Pons (tissue), 1 donor: ENCODE measurements at regions not wholly inside any gene's neighbourhood (a gene's known extent, or its start where the extent isn't known, plus 50 kb on each side); places are given as distances from the start of the nearest gene placed in this dataset.

Experiments used
- DNase-seq: peaks from one replicate; pipeline ENCODE4 v3.0.0-alpha.2; 2016; ENCODE audit warnings: low spot score

DNA sequence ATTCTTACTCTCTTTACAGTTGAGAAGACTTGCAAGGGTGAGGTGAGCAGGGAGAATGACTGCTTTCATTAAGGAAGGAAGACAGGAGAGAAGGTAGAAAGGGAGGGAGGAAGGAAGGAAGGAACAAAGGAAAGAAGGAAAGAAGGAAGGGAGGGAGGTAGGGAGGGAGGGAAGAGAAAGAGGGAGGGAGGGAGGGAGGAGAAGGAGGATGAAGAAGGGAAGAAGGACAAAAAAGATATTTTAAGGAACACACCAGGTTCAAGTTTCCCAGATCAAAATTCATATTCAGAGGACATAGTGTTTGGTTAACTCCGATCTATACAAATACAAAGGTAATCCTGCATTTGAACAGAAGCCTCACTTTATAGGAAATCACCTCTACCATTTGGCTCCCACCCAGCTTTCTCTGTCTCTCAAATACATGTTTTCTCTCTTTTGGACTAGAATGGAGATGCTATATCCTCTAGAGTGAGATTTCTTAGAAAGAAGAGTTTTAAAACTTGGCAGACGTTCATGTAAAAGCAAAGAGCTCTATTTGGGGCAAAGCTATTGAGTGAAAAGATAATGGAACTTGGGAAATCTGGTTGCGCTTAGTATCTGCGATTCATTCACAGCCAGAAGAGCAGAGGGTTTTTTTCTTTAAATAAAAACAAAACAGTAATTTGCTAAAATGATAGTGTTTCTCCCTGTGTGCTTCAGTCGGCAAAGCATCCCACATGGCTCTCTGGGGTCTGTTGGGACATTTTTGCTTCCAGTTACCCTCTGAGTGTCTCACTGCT, 261.9 kb upstream of the LYZL1 start:
- no peak for DNase-seq

DNA sequence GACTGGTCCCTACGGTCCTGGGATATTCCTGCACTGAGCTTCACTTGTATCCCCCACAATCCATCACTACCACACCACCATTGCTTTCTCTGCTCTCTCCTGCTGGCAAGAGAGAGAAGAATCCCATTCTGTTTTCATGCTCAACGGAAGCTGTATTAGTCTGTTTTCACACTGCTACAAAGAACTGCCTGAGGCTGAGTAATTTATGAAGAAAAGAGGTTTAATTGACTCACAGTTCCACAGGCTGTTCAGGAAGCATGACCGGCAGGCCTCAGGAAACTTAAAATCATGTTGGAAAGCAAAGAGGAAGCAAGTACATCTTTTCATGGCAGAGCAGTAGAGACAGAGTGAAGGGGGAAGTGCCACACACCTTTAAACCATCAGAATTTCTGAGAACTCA, 260.4 kb upstream of the LYZL1 start:
- DNase-seq, result no peak

DNA sequence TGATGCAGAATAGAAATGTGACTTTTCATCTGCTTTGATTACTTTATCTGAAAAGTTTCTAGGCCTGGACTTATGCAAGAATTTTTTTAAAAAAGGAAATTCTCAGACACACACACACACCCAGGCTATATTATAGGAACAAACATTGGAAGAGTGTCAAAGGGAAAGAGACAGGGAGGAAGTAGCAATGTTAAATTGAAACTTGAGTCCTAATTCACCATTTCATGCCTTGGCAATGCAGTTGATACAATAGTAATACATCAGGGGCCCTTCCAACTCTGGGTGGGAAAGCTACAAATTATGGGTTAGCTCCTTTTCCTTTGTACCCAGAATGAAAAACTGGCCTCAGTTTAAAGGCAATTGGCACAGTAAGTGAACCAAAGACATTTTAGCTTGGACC, 258.0 kb upstream of the LYZL1 start:
- DNase-seq, result no peak

DNA sequence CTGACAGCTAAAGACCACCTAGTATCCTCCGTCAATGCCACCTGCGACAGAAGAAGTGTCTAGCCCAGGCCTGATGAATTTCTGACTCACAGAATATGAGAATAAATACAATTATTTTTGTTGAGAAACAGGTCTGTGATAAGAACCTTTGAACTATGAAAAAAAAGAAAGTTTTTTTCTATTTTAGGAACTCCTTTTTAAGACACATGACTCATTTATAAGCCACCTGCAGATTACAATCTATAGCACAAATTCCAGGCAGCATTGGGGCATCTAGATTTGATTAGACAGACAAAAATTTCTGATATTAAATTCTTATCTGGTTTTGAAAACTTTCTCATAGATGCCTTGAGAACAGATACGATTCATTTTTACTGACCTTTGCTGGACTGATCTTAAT, 256.7 kb upstream of the LYZL1 start:
- no peak for DNase-seq

DNA sequence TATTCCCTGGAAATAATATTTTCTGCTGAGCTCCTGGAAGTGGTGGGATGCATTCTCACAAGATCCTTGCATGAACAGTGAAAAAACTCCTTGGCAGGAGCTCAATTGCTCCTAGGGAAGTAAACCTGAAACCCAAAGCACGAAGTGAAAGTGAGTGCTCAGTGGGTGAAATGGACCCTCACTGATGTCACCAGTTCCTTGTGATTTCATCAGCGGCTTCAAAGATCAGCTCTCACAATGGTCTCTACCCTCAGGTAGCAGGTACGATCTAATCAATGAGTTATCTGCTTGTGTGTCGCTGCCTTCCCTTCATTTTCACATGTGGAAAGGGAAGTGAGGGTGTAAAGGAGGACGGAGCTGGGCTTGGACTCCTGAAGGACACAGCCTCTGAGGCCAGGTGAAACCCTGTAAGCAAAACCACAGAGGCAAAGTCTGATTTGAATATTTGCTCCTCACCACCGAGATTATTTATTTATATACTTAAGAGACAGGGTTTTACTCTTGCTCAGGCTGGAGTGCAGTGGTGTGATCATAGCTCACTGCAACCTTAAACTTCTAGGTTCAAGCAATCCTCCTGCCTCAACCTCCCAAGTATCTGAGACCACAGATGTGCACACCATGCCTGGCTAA, 255.4 kb upstream of the LYZL1 start:
- DNase-seq, result no peak

DNA sequence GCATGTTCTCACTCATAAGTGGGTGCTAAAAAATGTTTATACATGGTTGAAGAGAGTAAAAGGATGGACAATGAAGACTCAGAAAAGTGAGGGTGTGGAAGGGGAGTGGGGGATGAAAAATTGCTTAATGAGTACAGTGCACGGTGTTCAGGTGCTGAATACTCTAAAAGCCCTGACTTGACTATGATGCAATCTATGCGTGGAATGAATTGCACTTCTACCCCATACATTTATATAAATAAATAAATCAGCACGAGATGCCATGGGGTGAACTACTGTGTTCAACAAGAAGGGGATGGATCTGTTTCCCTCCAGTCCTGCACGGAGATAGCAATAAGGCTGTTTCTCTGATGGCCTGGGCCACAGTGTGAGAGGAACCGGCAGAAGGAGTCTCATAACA, 254.3 kb upstream of the LYZL1 start:
- DNase-seq, result no peak

DNA sequence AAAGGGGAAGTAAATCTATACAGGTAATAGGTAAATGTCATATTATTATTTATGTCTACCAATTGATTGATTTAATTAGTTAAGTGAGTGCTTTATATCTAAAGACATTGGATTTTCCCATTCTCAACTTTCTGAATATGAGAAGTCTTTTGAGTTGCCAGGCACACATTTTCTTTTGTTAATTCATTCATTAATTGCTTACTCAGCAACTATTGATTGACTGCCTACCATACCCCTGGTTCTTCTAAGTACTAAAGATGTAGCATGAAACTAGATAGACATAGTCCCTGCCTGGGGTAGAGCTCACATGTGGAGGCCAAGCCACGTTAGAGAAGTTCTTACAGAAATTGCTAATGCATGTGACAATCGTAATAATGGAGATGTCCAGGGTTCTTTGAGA, 253.1 kb upstream of the LYZL1 start:
- DNase-seq, result no peak

DNA sequence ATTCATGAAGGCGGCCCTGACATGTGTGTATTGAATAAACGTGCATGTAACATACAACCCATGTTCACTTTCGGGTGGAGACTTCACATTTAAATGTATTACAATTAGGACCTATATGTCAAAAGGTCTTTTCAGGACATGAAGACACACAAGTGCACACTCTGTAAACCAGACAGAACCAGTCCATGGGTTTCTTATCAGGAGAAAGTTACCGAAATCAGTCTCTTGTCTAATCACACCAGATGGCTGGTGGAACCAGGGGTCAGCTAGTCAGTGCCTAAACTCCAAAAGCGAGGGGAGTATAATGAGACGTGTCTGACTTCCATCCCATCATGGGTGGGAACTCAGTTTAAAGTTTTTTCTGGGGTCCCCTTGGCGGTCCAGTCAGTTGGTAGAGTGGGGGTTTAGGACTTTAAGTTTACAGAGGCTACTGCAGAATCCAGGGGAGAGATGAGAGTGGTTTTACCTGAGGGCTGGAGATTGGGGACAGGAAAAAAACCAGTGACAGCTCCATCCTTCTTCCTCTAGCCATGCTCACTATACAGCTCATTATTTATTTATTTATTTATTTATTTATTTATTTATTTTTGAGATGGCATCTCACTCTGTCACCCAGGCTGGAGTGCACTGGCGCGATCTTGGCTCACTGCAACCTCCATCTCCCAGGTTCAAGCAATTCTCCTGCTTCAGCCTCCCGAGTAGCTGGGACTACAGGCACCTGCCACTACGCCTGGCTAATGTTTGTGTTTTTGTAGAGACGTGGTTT, 251.3 kb upstream of the LYZL1 start:
- DNase-seq, result no peak

DNA sequence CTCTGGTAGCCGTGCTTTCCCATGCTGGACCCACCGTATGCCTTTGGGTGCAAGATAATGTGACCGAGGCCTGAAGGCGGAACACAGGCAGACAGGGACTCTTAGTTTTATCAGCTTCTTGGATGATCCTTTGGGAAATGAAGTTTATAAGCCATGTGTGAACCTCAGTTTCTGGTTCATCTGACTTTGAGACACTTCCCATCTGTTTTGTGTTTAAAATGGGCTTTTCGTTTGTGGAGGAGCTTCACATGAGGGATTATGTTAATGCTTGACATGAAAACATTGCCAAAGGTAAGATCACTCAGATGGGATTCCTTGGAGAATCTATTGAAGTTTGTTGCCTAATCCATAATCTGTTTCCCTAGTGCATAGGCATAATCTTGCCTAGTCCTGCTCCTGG, 249.8 kb upstream of the LYZL1 start:
- no peak for DNase-seq

DNA sequence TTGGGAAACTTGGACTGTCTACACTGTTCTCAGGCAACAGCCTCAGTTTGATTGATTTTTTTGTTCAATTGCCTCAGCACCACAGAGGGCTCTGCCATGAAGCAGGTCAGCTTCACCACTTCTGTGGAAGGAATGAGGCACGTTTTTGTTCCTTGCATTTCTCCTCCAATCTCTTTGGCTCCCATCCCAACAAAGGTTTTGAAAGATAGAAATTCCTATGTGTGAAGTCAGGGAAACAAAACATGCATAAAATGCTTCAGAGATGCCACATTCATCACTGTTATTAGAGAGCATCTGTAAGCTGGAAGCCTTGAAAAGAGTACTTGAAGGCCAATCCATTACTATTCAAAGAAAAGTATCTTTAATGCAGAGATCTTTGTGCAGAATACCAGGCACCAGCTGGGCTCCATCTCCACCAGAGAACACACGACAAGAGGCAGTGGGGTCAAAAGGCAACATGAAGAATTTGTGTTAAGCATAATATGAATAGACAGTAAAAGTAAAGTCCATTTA, 249.1 kb upstream of the LYZL1 start:
- no peak for DNase-seq

DNA sequence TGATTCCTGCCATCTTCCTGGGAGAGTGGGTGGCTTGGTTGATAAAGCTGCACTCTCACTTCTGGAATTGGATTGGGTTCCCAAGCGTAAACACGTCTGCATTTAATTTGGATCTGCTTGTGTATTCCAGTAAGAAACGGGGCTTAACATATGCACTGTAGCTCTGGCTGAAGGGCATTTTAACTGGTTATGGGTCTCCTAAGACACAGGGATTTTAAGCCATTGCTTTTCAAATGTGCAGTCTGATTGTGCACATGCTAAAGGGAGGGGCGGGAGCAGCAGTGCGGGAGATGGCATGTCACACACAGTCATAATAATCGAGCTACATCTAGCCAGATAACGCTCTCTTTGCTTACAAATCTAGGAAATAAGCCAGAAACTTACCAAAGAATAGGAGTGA, 247.3 kb upstream of the LYZL1 start:
- DNase-seq, result no peak

DNA sequence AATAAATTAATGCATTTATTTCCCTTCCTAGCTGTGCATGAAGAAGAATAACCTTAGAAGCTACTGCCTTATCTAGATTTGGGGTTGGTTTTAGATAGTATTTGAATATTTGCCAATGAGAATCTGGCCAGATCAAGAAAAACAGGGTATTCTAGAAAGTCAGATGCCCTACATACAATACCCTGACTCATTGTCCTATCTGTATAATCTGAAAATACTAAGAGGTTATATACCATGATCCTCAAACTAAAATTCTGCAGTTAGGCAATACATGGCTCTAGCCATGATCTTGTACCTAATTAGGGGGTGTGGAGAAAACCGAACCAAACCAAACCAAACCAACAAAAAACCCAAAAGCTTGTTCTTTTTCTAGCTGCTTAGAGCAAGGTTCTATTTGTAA, 240.4 kb upstream of the LYZL1 start:
- no peak for DNase-seq

DNA sequence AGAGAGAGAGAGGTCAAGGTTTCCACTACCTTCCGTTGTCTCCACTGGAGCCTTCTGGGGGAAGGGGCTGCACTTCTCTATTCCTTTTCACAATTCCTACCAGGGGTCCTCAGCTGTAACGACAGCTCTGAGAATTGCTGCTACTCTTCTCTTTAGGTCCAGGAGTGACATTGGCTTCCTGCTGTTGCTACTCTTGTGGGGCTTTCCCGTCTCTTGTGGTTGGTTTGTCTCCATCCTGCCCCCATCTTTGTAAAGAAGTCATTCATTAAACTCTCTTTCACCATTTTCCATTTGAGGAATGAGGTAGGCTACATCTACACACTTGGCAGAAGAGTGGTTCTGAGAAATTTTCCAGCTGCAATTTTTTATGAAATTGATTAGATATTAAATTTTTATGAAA, 238.8 kb upstream of the LYZL1 start:
- no peak for DNase-seq

DNA sequence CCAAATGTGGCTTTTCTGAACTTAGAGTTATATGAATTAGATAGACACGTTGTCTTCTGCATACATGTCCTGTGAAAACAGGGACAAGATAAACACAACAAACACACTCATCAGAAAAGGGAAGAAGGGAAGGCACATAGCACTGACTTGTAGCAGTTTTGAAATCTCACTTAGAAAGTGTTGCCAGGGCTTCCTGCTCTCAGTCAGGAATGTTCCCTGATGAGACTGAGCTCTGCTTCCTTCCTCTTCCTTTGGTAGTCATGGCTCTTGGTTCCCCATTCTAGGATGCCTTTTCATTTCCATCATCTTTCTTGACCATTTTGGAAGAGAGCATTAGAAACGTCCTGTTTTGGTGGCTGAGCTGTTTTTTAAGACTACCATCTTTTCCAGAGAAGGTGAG, 233.8 kb upstream of the LYZL1 start:
- no peak for DNase-seq

DNA sequence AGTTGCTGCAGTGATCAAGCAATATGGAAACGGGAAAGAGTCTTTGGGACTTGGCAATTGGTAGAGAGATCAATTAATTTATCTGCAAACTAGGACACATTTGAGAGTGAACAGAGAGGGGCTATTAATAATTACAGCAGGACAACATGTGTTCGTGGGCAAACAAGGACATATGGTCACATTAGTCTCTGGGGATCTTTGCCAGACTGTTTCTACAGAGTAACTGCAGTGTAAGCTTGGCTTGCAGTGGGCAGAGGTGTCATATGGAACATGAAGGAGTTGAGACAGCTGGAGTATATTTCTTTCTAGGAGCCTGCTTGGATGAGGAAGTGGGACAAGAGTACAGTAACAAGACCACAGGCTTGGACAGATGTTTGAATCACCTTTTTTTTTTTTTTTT, 232.1 kb upstream of the LYZL1 start:
- no peak for DNase-seq

DNA sequence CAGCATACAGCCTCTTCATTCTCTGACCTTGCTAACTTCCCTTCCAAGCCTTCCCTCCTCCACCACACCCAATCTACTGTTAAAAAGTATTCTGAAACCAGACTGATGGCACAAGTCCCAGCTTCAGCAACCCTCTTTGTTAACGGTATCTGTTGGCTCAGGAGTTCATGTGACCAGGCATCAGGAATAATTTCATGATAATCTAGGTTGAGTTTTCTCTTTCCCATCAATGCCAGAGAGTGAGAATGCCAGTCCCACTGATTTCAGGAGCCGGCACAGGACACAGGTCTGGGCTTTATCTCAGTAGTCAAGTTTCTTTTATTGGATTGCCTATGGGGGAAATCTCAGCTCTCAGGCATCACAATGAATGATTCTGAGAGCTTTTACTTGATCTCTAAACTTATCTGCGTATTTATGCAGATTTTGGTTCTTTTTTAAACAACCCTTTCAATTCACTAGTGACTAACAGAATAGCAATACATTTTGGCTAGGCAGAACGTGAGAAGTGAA, 231.0 kb upstream of the LYZL1 start:
- DNase-seq, result no peak

DNA sequence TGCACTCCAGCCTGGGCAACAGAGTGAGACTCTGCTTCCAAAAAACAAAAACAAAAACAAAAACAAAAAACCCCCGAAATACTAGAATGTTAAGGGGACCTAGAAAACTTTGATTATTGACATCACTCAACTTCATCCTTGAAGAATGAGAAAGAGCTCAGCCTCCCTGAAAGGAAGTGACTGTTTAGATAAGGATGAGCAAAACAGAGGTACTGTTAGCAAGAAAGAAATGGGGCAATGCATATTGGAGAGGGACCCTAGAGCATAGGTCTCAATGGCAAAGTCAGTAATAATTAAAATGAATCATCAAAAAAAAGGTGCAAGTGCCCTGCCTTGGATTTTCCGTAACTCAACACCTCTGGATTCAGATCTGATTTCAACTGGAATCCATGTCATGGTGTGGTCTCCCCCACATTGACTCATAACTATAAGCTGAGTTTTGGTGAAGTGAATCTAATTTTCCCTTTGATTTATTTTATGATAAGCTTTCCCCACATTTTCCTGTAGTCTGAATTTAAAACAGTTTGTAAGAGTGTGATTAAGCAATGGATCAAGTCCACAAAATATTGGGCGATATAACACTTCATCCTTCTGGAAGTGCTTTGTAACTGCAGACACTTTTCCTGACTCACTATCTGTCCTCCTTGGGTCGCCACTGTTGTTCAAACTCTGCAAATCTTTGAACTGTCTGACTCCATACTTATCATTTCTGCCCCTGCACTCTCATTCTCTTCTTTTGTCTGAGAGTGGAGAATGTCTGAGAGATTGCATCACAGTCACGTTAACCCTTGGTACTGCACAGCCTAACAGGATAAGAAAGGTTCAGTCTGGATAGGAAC, 224.8 kb upstream of the LYZL1 start:
- DNase-seq, result no peak

DNA sequence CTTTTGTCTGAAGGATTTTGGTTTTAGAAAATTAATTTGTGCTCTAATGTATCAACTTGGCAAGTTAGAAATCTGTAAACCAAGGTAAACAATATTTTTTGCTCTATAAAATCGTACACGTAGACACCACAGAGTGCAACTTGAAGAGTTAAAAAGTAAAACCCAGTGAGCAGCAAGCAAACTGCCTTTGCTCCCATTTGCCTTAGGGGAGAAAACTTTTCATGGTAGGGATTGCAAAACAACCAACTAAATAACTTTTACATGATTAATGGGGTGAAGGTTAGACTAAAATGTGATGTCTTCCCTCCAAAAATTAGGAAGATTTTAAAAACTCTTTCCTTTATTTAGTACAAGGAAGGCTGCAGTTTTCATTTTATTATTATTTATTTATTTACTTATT, 224.2 kb upstream of the LYZL1 start:
- no peak for DNase-seq

DNA sequence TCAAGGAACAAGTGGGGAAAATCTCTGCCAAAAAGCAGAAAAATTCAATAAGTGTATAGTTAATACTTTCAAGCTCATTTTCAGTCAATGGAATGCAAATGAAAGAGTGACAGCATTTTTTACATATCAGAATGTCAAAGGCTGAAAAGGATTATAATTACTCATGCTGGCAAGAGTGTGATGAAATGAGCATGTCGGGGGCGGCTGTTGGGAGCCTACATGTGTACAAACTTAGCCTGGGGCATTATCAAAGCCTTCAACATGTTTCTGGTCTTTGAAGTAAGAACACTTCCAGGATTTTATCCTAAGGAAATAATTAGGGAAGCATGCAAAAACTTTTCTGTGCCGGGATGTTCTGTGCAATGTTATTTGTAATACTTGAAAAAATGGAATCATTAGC, 221.7 kb upstream of the LYZL1 start:
- no peak for DNase-seq

DNA sequence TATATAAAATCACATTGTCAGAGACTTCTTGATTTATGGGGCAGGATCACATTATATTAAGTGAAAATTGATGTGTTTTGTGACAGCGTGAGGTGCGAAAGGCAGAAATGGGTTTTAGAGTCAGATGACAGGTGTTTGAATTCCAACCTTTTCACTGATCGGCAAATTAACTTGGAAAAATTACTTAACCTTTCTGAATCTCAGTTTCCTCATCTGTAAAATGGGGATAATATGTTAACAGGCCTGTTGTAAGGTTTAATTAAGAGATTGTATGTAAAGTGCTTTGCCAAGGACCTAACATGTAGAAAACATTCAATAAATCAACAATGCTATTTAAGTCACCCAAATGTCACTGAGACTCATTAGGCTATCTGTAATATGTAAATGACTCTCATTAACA, 221.2 kb upstream of the LYZL1 start:
- DNase-seq, result no peak

DNA sequence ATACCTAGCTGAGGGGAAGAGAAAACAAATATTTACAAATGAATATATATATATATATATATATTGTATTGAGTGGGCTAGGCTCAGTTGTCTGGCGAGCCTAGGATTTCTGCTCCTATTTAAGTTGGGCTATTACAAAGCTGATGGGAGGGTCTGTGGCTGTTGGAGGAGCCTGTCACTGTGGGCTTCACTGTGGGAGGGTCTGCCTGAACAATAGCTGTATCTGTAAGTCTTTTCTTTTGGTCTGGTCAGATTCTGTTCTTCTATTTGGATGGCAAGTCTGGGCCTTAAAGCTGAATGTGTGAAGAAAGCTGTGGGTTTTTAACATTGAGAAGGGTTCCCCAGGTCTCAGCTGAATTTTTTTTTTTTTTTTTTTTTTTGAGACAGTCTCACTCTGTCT, 220.6 kb upstream of the LYZL1 start:
- no peak for DNase-seq

DNA sequence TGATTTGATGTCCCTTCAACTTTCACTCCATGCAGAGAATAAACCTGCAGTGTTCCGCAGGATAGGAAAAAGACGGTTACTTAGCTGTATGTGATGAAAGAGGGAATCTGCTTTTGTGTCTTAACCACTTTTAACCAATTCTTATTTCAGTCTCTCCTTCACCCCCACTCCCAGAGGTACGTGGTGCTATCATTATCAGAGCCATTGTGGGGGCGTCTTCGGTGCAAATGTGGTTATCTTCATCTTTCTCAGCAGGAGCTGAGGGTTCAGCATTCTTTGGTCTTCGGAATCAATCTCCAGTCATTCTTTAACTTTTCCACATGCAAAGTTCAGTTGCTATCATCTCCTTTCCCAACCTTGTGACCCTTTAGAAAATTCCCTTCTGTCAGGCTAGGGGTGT, 219.9 kb upstream of the LYZL1 start:
- DNase-seq, result no peak
